NB4 (cell line): ENCODE measurements at regions not wholly inside any gene's neighbourhood (a gene's known extent, or its start where the extent isn't known, plus 50 kb on each side); places are given as distances from the start of the nearest gene placed in this dataset.

ENCODE experiments used
- CTCF ChIP-seq: IDR thresholded peaks from one replicate; pipeline ENCODE4 v1.5.1; 2012; ENCODE audit warnings: low read depth, low read length
- POLR2A ChIP-seq: IDR thresholded peaks from 2 replicates; pipeline ENCODE4 v1.6.1; 2011; ENCODE audit warnings: mild to moderate bottlenecking; ENCODE audit not compliant: insufficient read length; ENCODE audit errors: extremely low read depth

- no peak for TF ChIP-seq POLR2A
- no peak for TF ChIP-seq CTCF
Measured at GRCh38 chr5:88370824-88371223, 102.2 kb upstream of the TMEM161B start.
